ENCODE measurements at regions not wholly inside any gene's neighbourhood (a gene's known extent, or its start where the extent isn't known, plus 50 kb on each side); places are given as distances from the start of the nearest gene placed in this dataset.

- TF ChIP-seq, protein P1, sequence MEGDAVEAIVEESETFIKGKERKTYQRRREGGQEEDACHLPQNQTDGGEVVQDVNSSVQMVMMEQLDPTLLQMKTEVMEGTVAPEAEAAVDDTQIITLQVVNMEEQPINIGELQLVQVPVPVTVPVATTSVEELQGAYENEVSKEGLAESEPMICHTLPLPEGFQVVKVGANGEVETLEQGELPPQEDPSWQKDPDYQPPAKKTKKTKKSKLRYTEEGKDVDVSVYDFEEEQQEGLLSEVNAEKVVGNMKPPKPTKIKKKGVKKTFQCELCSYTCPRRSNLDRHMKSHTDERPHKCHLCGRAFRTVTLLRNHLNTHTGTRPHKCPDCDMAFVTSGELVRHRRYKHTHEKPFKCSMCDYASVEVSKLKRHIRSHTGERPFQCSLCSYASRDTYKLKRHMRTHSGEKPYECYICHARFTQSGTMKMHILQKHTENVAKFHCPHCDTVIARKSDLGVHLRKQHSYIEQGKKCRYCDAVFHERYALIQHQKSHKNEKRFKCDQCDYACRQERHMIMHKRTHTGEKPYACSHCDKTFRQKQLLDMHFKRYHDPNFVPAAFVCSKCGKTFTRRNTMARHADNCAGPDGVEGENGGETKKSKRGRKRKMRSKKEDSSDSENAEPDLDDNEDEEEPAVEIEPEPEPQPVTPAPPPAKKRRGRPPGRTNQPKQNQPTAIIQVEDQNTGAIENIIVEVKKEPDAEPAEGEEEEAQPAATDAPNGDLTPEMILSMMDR (IDR thresholded peaks at IDR 0.05; ENCODE audit: insufficient read depth, low read depth, low read length, missing control alignments), result no peak
- DNase-seq (ENCODE audit: low read depth), result no peak
- H3K4me3 ChIP-seq (ENCODE audit: low read depth, low read length), result no peak overlapping the region
Measured at GRCh38 chr5:5800801-5801761, 378.6 kb downstream of the ICE1 start.

GRCh38 chr5:5799826-5800225, 377.3 kb downstream of the ICE1 start:
- DNase-seq (ENCODE audit: low read depth), result no peak
- no peak overlapping the region for H3K4me3 ChIP-seq (ENCODE audit: low read depth, low read length)
- TF ChIP-seq, protein P1 (IDR thresholded peaks at IDR 0.05; ENCODE audit: insufficient read depth, low read depth, low read length, missing control alignments), result no peak

DNA sequence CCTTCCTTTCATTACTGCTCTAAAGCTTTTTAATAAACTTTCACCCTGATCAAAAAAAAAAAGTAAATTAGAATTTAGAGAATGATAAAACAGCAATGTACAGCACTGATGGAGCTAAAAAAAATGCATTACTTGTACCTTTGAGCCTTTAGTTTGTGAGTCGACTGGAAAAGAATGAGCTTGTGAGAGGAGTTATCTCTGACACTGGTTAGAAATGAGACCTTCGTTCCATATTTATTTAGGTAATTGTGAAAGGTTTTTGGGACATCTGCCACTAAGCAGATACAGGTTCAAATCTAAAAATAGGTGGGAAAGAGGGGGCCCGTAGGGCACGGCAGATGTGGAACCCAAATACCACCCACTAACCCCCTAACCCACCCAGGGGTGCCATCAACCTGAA, 376.8 kb downstream of the ICE1 start:
- no peak overlapping the region for H3K4me3 ChIP-seq (ENCODE audit: low read depth, low read length)
- no peak for DNase-seq (ENCODE audit: low read depth)
- TF ChIP-seq, protein P1 (IDR thresholded peaks at IDR 0.05; ENCODE audit: insufficient read depth, low read depth, low read length, missing control alignments), result no peak

GRCh38 chr5:5798462-5798861, 376.0 kb downstream of the ICE1 start:
- no peak for DNase-seq (ENCODE audit: low read depth)
- TF ChIP-seq, protein P1 (IDR thresholded peaks at IDR 0.05; ENCODE audit: insufficient read depth, low read depth, low read length, missing control alignments), result no peak
- no peak overlapping the region for H3K4me3 ChIP-seq (ENCODE audit: low read depth, low read length)

DNA sequence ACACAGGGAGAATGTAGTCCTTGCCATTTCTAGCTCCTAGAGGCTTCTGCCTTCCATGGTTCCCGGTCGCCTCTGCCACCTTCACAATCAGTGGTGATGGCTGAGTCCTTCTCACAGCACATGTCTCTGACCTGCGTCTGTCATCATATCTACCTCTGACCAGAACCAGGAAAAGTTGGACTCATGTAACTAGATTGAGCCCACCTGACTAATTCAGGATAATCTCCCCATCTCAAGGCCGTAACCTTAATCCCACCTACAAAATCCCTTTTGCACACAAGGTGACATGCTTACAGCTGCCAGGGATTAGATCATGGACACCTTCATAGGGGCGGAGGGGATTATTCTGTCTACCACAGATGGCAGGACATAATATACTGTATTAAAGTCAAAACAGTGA, 375.6 kb downstream of the ICE1 start:
- DNase-seq (ENCODE audit: low read depth), result no peak

GRCh38 chr5:5795074-5795771, 372.7 kb downstream of the ICE1 start:
- TF ChIP-seq, protein P1 (IDR thresholded peaks at IDR 0.05; ENCODE audit: insufficient read depth, low read depth, low read length, missing control alignments), result no peak
- no peak overlapping the region for H3K4me3 ChIP-seq (ENCODE audit: low read depth, low read length)
- DNase-seq (ENCODE audit: low read depth), result no peak

More for the DNA sequence above, 375.6 kb downstream of the ICE1 start:
- H3K4me3 ChIP-seq (ENCODE audit: low read depth, low read length), result no peak overlapping the region
- TF ChIP-seq, protein P1 (IDR thresholded peaks at IDR 0.05; ENCODE audit: insufficient read depth, low read depth, low read length, missing control alignments), result no peak
